Tibial nerve (tissue), 4 donors: ENCODE measurements at regions not wholly inside any gene's neighbourhood (a gene's known extent, or its start where the extent isn't known, plus 50 kb on each side); places are given as distances from the start of the nearest gene placed in this dataset.

Experiments
- CTCF ChIP-seq, 5 experiments: fragments of 200-600 bp in 3 of 5; fragments of 450-650 bp in 2 of 5; sonication (generic) in 3 of 5; IDR thresholded peaks; one replicate each; pipeline ENCODE4 v1.5.1; 2016 to 2019; ENCODE audit warnings: antibody characterized with exemption in 5 of 5, mild to moderate bottlenecking in 3 of 5, moderate library complexity in 2 of 5
- EP300 ChIP-seq, 2 donors: sonication (generic); formaldehyde crosslinking; IDR thresholded peaks; one replicate each; pipeline ENCODE4 v1.6.1; 2017; ENCODE audit warnings: antibody characterized with exemption in 2 of 2, mild to moderate bottlenecking in 1 of 2
- POLR2A ChIP-seq, 2 donors: fragments of 450-650 bp; IDR thresholded peaks; one replicate each; pipeline ENCODE4 v1.6.1; 2017; ENCODE audit warnings: antibody characterized with exemption in 2 of 2, mild to moderate bottlenecking in 2 of 2, moderate library complexity in 2 of 2

GRCh38 chr12:97148941-97149559 lies 242.0 kb downstream of the NEDD1 start:
- TF ChIP-seq CTCF (IDR thresholded peaks at IDR 0.05) = peak; percentile 41 to 64 (median 60)
- TF ChIP-seq POLR2A (IDR thresholded peaks at IDR 0.05) = no peak
- TF ChIP-seq EP300 (IDR thresholded peaks at IDR 0.05) = no peak
